ENCODE measurements at regions not wholly inside any gene's neighbourhood (a gene's known extent, or its start where the extent isn't known, plus 50 kb on each side); places are given as distances from the start of the nearest gene placed in this dataset.
"Not testable (repeated sequence)": the region's sequence is repeated elsewhere in the genome, so short reads cannot be mapped to it uniquely, and the experiment has no call there.

GRCh38 chr13:111064661-111065060, 50.4 kb upstream of the ARHGEF7 start:
- no peak for DNase-seq (ENCODE audit: low read depth)

GRCh38 chr13:111062966-111063365, 52.1 kb upstream of the ARHGEF7 start:
- DNase-seq (ENCODE audit: low read depth): no peak

- DNase-seq (ENCODE audit: low read depth): no peak
Measured at GRCh38 chr13:111062305-111062704, 52.8 kb upstream of the ARHGEF7 start.

GRCh38 chr13:111061358-111062045, 53.6 kb upstream of the ARHGEF7 start:
- no peak for DNase-seq (ENCODE audit: low read depth)

GRCh38 chr13:111060237-111060919, 54.7 kb upstream of the ARHGEF7 start:
- DNase-seq (ENCODE audit: low read depth): no peak

- DNase-seq (ENCODE audit: low read depth): no peak
Measured at GRCh38 chr13:111058796-111059506, 56.2 kb upstream of the ARHGEF7 start.

GRCh38 chr13:111058339-111058738, 56.8 kb upstream of the ARHGEF7 start:
- DNase-seq (ENCODE audit: low read depth): not testable (repeated sequence)

GRCh38 chr13:111051726-111052232, 63.3 kb upstream of the ARHGEF7 start:
- not testable (repeated sequence) for DNase-seq (ENCODE audit: low read depth)

GRCh38 chr13:111051041-111051725, 63.9 kb upstream of the ARHGEF7 start:
- no peak for DNase-seq (ENCODE audit: low read depth)

GRCh38 chr13:111050539-111050879, 64.6 kb upstream of the ARHGEF7 start:
- no peak for DNase-seq (ENCODE audit: low read depth)

GRCh38 chr13:111049791-111050538, 65.1 kb upstream of the ARHGEF7 start:
- no peak for DNase-seq (ENCODE audit: low read depth)

- DNase-seq (ENCODE audit: low read depth): no peak
Measured at GRCh38 chr13:111048387-111048786, 66.7 kb upstream of the ARHGEF7 start.

- no peak for DNase-seq (ENCODE audit: low read depth)
Measured at GRCh38 chr13:111047326-111047725, 67.8 kb upstream of the ARHGEF7 start.

- no peak for DNase-seq (ENCODE audit: low read depth)
Measured at GRCh38 chr13:111046590-111047141, 68.4 kb upstream of the ARHGEF7 start.

- DNase-seq (ENCODE audit: low read depth): no peak
Measured at GRCh38 chr13:111045170-111045569, 69.9 kb upstream of the ARHGEF7 start.

GRCh38 chr13:111044087-111044830, 70.9 kb upstream of the ARHGEF7 start:
- DNase-seq (ENCODE audit: low read depth): no peak

- peak; percentile 87 for DNase-seq (ENCODE audit: low read depth)
Measured at GRCh38 chr13:111043575-111043982, 71.5 kb upstream of the ARHGEF7 start.

- no peak for DNase-seq (ENCODE audit: low read depth)
Measured at GRCh38 chr13:111042661-111043226, 72.4 kb upstream of the ARHGEF7 start.

GRCh38 chr13:111040830-111041229, 74.3 kb upstream of the ARHGEF7 start:
- DNase-seq (ENCODE audit: low read depth): no peak

GRCh38 chr13:111039735-111040134, 75.4 kb upstream of the ARHGEF7 start:
- DNase-seq (ENCODE audit: low read depth): no peak

Measured in GM04503 (cell line).